ENCODE measurements at regions not wholly inside any gene's neighbourhood (a gene's known extent, or its start where the extent isn't known, plus 50 kb on each side); places are given as distances from the start of the nearest gene placed in this dataset.
A peak's percentile ranks its signal among the peaks of the same experiment; 100 is the strongest.

GRCh38 chr6:8589941-8590729 is 154.8 kb upstream of the SLC35B3 start:
- peak; percentile 1 for DNase-seq (ENCODE audit: low read depth)

GRCh38 chr6:8588176-8588575 is 152.8 kb upstream of the SLC35B3 start:
- DNase-seq (ENCODE audit: low read depth) = no peak

- DNase-seq (ENCODE audit: low read depth) = no peak
Measured at GRCh38 chr6:8583291-8583690, 147.9 kb upstream of the SLC35B3 start.

GRCh38 chr6:8579372-8579771 is 144.0 kb upstream of the SLC35B3 start:
- DNase-seq (ENCODE audit: low read depth) = no peak

GRCh38 chr6:8578006-8578405 is 142.7 kb upstream of the SLC35B3 start:
- no peak for DNase-seq (ENCODE audit: low read depth)

GRCh38 chr6:8574749-8575468 is 139.6 kb upstream of the SLC35B3 start:
- DNase-seq (ENCODE audit: low read depth) = no peak

GRCh38 chr6:8574311-8574710 is 139.0 kb upstream of the SLC35B3 start:
- DNase-seq (ENCODE audit: low read depth) = no peak

GRCh38 chr6:8570256-8570920 is 135.0 kb upstream of the SLC35B3 start:
- DNase-seq (ENCODE audit: low read depth) = no peak

GRCh38 chr6:8562125-8562524 is 126.8 kb upstream of the SLC35B3 start:
- DNase-seq (ENCODE audit: low read depth) = no peak

- DNase-seq (ENCODE audit: low read depth) = no peak
Measured at GRCh38 chr6:8558953-8559352, 123.6 kb upstream of the SLC35B3 start.

GRCh38 chr6:8557014-8557748 is 121.8 kb upstream of the SLC35B3 start:
- no peak for DNase-seq (ENCODE audit: low read depth)

- peak; percentile 88 for DNase-seq (ENCODE audit: low read depth)
Measured at GRCh38 chr6:8556370-8557013, 121.1 kb upstream of the SLC35B3 start.

- no peak for DNase-seq (ENCODE audit: low read depth)
Measured at GRCh38 chr6:8551993-8552392, 116.6 kb upstream of the SLC35B3 start.

- no peak for DNase-seq (ENCODE audit: low read depth)
Measured at GRCh38 chr6:8551386-8551785, 116.0 kb upstream of the SLC35B3 start.

GRCh38 chr6:8549074-8549790 is 113.9 kb upstream of the SLC35B3 start:
- peak; percentile 8 for DNase-seq (ENCODE audit: low read depth)

- DNase-seq (ENCODE audit: low read depth) = no peak
Measured at GRCh38 chr6:8546496-8546895, 111.2 kb upstream of the SLC35B3 start.

GRCh38 chr6:8545336-8545735 is 110.0 kb upstream of the SLC35B3 start:
- DNase-seq (ENCODE audit: low read depth) = no peak

GRCh38 chr6:8543714-8544113 is 108.4 kb upstream of the SLC35B3 start:
- no peak for DNase-seq (ENCODE audit: low read depth)

GRCh38 chr6:8539453-8539852 is 104.1 kb upstream of the SLC35B3 start:
- peak; percentile 42 for DNase-seq (ENCODE audit: low read depth)

GRCh38 chr6:8536122-8536521 is 100.8 kb upstream of the SLC35B3 start:
- no peak for DNase-seq (ENCODE audit: low read depth)

- DNase-seq (ENCODE audit: low read depth) = no peak
Measured at GRCh38 chr6:8535519-8535918, 100.2 kb upstream of the SLC35B3 start.

Data from iris pigment epithelial cell (primary cell).